CD4-positive, alpha-beta T cell treated with Interleukin-2 at 100 ng/mL for 4 hours (primary cell): ENCODE measurements at regions not wholly inside any gene's neighbourhood (a gene's known extent, or its start where the extent isn't known, plus 50 kb on each side); places are given as distances from the start of the nearest gene placed in this dataset.
A peak's percentile ranks its signal among the peaks of the same experiment; 100 is the strongest.

Experiments used
- DNase-seq: peaks from one replicate; pipeline ENCODE4 v3.0.0-alpha.2; 2020; ENCODE audit warnings: low spot score

DNA sequence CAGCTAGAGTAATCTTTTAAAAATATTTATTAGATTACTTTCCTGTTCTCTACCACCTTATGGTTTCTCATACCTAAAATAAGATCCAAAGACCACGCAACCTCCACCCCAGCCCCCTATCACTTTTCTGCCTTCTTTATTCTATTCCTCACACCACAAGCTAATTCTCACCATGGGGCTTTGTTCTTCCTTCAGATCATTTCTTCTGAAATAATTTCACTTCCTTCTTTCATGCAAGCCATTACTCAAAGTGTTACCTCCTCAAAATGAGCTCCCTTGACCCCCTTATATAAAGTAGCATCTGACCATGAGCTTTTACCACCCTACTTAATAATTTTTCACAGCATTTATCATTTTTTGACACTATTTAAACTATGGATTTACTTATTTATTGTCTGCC lies 233.2 kb upstream of the TMCO5A start:
- no peak for DNase-seq

DNA sequence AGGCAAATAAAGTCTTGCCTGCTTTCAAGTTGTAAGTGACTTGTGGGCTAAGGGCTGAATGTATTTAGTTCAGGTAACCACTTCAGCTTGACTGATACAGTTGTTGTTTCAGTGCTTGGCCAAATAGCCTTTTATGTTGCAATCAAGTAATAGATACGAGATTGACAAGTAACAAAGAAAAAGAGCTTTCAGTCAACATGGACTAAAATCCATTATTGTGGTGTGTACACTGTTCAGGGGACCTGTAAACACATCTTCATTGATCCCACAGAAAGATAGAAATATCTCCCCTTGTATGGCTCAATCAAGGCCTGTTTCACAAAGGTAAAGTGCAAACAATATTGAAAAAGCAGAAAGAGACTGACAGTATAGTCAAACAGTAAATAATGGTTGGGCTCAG lies 224.8 kb upstream of the TMCO5A start:
- DNase-seq, result no peak

DNA sequence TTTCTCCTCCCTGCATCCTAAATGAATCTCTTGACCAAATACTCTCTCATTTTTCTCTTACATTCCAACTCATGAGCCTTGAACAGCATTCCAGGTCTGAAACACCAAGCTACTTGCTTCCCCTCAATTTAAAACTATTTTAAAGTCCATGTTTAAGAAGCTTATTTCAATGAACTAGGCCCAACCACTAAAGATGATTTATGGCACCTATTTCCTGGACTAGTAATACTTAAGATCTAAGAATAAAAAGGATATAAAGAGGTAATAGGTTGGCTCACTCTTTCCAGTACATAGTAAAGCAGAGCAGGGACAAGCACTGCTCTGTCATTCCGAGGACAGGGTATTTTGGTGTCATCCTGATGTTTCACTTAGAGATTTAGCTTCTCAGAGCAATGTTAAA lies 219.3 kb upstream of the TMCO5A start:
- no peak for DNase-seq

DNA sequence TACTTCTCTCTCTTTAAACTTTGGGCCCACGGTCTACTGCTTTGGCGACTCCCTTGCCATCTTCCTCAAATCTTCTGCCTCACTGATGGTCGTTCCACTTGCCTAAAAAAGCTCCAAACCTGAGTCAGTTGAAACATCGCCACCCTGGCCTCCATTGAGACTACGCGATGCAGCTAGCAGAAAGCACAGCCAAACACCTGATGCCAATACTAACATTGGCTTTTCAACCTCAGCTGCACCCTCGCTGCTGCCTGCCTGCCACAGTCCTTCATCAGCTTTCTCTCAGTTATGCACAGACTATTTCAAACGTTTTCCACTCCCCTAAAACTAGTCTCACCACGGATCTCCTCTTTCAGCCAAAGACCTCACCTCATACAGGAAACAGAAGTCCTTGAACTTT lies 214.2 kb upstream of the TMCO5A start:
- DNase-seq, result no peak

GRCh38 chr15:37731146-37731746 lies 203.2 kb upstream of the TMCO5A start:
- no peak for DNase-seq

DNA sequence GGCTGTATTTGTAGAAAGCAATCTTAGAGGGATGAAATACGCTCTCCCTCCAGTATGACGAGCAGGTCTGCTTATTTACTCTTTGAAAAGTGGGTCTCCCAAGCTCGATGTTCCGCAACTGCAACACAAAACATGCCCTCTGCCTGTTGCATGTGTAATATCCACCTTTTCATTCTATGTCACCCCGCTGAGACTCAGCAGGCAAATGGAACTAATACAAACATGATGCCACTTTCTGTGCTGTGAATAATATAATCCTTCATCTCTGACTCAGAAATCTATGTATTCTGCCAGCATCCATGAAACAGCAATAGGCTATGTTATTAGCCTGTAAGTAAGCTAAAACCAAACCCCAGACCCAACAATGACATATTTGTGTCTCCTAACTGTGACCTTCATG lies 200.8 kb upstream of the TMCO5A start:
- no peak for DNase-seq

DNA sequence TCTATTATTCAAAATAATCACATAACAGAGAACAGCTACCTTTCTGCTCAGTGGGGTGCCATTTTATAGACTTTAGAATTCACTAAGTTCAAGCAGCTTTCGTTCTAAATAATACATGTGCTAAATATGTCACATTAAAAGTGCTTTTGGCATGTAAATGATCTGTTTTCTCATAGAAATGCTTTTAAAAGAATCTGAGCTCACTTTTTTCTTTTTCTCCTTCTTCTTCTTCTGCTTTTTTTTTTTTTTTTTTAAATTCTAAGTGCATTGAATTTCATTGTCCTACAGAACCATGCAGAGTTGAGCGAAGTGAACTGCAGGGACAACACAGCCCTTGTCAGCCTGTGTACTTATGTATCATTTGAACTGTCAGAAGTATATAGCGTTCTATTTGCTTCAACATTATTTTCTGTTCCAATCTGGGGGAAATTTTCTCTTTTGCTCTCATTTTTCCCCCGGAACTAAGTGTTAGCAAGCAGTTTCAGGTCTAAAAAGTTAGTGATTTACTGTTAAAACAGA lies 193.8 kb upstream of the TMCO5A start:
- DNase-seq, result no peak

DNA sequence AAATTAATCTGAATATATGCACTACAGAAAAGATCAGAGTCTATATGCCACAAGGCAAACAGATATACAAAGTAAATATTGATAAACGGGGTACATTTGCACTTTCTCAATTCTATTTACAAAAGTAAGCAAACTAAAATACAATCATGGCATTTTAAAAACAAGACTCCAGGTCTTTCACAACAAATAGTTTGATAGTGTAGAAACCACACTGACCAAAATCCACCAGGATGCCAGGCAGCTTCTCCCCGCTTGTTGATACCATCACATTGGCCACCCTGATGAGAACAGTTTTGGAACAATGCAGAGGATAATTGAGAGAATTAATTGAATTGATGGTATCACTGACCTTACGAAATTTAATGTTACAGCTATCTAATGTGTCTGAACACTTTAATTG lies 190.6 kb upstream of the TMCO5A start:
- no peak for DNase-seq

GRCh38 chr15:37744521-37744920 lies 189.9 kb upstream of the TMCO5A start:
- DNase-seq, result no peak

DNA sequence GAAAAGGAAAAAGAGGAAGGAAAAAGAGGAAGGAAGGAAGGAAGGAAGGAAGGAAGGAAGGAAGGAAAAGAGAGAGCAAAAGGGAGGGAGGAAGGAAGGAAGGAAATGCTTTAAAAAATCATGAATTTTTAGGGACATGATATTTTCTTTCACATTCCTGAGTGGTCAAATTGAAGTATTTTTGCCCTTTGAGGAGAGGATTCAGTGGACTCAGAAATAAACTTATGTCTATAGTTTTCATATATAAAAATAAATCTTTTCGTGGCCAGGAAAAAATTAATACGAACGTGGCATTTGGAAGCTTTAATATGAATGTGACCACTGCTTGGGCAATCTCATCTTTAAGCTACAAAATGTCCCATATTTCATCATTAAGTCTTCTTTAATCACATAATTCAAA lies 183.0 kb upstream of the TMCO5A start:
- DNase-seq, result no peak

GRCh38 chr15:37756407-37756806 lies 178.0 kb upstream of the TMCO5A start:
- DNase-seq, result no peak

GRCh38 chr15:37758412-37758811 lies 176.0 kb upstream of the TMCO5A start:
- no peak for DNase-seq

DNA sequence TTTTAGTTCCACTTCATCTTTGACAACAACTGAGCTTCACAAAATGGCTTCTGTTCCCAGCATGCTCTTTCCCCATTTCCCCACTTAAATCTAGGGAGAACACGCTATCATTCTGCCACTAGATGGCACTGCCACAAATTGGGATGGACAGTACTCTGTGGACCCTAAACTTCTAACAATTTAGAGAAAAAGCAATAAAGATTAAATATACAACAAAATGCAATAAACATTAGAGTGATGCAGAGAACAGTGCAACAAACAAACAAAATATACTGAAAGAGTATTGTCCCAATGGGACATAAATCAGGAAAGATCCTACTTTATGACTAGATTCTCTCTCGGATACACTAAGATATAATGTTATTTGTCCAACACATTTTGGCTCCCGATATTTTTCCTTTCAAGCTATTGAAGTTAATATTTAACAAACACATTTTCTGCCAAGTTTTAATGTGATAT lies 169.7 kb upstream of the TMCO5A start:
- peak; percentile 22 for DNase-seq

GRCh38 chr15:37765786-37766185 lies 168.7 kb upstream of the TMCO5A start:
- no peak for DNase-seq

DNA sequence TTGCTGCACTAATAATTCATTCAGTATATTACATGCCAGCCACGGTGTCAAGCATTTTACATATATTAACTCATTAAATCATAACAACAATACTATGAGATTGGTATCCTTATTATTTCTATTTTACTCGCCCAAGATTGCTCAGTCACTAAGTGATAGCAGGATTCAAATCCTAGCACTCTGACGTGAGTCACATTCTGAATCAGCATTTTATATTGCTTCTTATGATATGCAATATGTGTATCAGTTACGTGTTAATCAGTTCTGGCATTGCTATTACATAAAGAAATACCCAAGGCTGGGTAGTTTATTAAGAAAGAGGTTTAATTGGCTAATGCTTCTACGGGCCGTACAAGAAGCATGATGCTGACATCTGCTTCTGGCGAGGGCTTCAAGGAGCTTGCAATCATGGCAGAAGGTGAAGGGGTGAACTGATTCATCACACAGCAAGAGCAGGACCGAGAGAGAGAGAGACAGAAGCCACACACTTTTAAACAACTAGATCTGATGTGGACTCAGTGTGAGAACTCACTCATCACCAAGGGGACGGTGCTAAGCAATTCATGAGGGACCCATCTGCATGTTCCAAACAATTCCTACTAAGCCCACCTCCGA lies 166.5 kb upstream of the TMCO5A start:
- no peak for DNase-seq

- DNase-seq, result no peak
These were observed 163.0 kb upstream of the TMCO5A start for GRCh38 chr15:37771465-37771864.

DNA sequence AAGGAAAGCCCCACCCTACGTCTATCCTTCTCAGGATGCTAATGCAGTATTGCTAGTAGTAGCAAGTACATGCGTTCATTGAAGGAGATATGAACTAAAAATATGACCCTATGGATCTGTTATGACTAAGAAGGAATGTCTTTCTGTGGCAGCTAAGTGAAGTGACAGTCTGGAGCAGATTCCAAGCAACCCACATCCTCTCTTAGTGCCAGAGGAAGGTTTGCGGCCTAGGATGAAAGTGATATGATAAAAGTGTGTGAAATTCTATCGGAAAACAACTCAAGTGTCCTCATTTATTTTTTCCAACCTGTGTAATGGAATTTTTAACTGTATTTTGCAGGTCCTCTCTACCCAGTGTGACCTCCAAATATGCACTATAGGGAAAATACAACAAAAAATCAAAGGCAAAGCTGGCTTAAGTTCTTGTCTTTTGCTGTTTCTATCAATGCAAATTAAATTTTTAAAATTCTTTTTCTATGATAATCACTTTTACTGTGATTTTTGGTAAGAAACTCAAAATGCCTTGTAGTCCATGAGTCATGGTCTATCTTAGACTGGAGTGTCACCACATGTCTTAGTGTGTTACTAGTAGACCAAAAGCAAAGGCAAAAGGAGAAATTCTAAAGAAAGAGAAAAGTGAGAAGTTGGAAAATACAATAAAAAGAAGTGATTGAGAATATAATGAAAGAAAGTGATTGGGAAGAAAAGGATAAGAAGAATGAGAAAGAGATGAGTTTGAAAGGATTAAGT lies 161.2 kb upstream of the TMCO5A start:
- DNase-seq, result no peak

- DNase-seq, result no peak
These were observed 159.5 kb upstream of the TMCO5A start for GRCh38 chr15:37774961-37775360.

GRCh38 chr15:37777006-37777405 lies 157.4 kb upstream of the TMCO5A start:
- no peak for DNase-seq

- DNase-seq, result no peak
These were observed 151.2 kb upstream of the TMCO5A start for GRCh38 chr15:37783290-37783689.

- no peak for DNase-seq
These were observed 146.1 kb upstream of the TMCO5A start for GRCh38 chr15:37788330-37788729.

DNA sequence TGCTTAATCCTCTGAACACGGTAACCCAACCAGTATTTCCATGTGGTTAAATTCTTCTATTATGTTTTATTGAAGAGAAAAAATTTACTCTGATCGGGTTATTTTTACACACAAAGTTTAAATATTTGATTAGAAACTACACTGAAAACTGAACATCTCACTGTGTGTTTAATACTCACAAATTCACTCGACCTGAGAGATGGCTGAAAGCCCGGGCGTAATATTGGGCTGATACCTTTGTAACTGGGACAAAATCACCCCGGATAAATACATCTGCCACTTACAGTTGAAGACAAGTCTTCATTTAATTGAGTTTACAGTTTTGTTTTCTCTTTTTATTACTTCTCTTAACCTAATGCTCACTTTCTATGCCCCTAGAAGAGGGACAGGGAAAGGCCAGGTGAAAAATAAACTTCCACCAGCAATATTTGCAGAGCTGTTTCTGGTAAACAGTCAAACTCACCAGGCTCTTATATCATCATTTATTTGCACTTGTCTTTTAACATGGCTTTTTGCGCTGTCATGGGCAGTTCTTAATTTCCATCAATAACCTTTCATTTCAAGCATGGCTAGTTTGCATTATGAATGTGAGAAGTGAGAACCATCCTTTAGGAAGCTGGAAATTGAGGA lies 145.6 kb upstream of the TMCO5A start:
- DNase-seq, result no peak

- no peak for DNase-seq
These were observed 145.0 kb upstream of the TMCO5A start for GRCh38 chr15:37789397-37789786.
